ENCODE measurements at regions not wholly inside any gene's neighbourhood (a gene's known extent, or its start where the extent isn't known, plus 50 kb on each side); places are given as distances from the start of the nearest gene placed in this dataset.

DNA sequence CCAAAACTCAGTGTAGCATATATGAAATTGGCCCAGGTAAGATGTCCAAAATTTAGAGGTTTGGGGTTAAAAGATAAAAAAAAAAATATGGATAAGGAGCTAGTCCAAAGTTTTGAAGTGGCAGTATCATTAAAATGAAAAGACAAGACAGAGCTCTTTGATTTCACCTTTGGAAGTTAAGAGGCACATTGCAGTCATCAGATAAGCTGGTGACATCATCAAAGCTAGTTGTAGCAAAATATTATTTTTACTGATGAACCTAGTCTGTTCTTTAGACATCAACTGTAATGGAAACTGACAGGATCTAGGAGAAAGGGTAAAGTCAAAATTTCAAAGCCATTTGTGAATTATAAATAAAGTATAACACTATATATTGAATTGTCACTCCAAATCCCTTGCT lies 603.7 kb upstream of the CDH8 start:
- TF ChIP-seq, protein P1, sequence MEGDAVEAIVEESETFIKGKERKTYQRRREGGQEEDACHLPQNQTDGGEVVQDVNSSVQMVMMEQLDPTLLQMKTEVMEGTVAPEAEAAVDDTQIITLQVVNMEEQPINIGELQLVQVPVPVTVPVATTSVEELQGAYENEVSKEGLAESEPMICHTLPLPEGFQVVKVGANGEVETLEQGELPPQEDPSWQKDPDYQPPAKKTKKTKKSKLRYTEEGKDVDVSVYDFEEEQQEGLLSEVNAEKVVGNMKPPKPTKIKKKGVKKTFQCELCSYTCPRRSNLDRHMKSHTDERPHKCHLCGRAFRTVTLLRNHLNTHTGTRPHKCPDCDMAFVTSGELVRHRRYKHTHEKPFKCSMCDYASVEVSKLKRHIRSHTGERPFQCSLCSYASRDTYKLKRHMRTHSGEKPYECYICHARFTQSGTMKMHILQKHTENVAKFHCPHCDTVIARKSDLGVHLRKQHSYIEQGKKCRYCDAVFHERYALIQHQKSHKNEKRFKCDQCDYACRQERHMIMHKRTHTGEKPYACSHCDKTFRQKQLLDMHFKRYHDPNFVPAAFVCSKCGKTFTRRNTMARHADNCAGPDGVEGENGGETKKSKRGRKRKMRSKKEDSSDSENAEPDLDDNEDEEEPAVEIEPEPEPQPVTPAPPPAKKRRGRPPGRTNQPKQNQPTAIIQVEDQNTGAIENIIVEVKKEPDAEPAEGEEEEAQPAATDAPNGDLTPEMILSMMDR (IDR thresholded peaks at IDR 0.05; ENCODE audit: low read depth, low read length, poor library complexity, severe bottlenecking), result no peak
- TF ChIP-seq EZH2phosphoT487 (IDR thresholded peaks at IDR 0.05; ENCODE audit: borderline replicate concordance, low read length), result no peak

Data from DOHH2 (cell line).